GM12878 (cell line): ENCODE measurements at regions not wholly inside any gene's neighbourhood (a gene's known extent, or its start where the extent isn't known, plus 50 kb on each side); places are given as distances from the start of the nearest gene placed in this dataset.

Experiments used
- MTA2 ChIP-seq: fragments of 450-650 bp; IDR thresholded peaks from 2 replicates; pipeline ENCODE4 v1.6.1; 2016; ENCODE audit warnings: low read depth, mild to moderate bottlenecking, moderate library complexity
- NBN ChIP-seq: fragments of 450-650 bp; IDR thresholded peaks from 2 replicates; pipeline ENCODE4 v1.6.1; 2016
- TF ChIP-seq, protein P1 (sequence below), 3 experiments: IDR thresholded peaks in 2 of 3; conservative IDR thresholded peaks in 1 of 3; 2 replicates each; pipeline ENCODE4 v1.5.1; 2011; ENCODE audit warnings: low read depth in 3 of 3, low read length in 3 of 3, mild to moderate bottlenecking in 3 of 3, control low read depth in 2 of 3, moderate library complexity in 2 of 3, inconsistent platforms in 1 of 3, mixed read lengths in 1 of 3; ENCODE audit not compliant: control insufficient read depth in 2 of 3, insufficient read depth in 1 of 3; ENCODE audit errors: extremely low read depth in 1 of 3
- TF ChIP-seq, protein P2 (sequence below): fragments of 450-650 bp; conservative IDR thresholded peaks from 2 replicates; pipeline ENCODE4 v1.6.1; 2017; ENCODE audit warnings: mild to moderate bottlenecking, moderate library complexity

DNA sequence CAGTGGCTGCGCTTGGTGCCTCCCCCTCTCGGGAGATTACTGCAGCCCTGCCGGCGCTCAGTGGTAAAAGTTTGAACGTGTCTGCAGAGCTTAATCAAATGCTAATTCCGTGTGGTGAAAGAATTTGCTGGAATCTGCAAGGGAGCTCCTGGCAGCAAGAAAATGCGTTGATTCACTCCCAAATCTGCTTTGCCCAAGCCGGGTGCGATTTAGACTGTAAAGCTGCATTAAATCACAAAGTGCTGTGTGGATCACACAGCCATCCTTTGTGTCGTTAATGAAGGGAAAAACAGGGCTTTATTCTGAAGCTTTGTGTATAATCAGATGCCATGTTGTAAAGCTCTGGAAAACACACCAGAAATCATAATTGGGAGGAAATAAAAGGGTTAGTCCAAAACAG is 444.1 kb downstream of the BCOR start:
- no peak for TF ChIP-seq MTA2
- TF ChIP-seq NBN: no peak
- TF ChIP-seq, protein P1, sequence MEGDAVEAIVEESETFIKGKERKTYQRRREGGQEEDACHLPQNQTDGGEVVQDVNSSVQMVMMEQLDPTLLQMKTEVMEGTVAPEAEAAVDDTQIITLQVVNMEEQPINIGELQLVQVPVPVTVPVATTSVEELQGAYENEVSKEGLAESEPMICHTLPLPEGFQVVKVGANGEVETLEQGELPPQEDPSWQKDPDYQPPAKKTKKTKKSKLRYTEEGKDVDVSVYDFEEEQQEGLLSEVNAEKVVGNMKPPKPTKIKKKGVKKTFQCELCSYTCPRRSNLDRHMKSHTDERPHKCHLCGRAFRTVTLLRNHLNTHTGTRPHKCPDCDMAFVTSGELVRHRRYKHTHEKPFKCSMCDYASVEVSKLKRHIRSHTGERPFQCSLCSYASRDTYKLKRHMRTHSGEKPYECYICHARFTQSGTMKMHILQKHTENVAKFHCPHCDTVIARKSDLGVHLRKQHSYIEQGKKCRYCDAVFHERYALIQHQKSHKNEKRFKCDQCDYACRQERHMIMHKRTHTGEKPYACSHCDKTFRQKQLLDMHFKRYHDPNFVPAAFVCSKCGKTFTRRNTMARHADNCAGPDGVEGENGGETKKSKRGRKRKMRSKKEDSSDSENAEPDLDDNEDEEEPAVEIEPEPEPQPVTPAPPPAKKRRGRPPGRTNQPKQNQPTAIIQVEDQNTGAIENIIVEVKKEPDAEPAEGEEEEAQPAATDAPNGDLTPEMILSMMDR (IDR thresholded peaks at IDR 0.05 in 2 of 3, conservative IDR thresholded peaks at IDR 0.05 in 1 of 3; ENCODE audit: control insufficient read depth in 2 of 3, extremely low read depth in 1 of 3, insufficient read depth in 1 of 3, low read depth in 3 of 3, low read length in 3 of 3): no peak
- TF ChIP-seq, protein P2, sequence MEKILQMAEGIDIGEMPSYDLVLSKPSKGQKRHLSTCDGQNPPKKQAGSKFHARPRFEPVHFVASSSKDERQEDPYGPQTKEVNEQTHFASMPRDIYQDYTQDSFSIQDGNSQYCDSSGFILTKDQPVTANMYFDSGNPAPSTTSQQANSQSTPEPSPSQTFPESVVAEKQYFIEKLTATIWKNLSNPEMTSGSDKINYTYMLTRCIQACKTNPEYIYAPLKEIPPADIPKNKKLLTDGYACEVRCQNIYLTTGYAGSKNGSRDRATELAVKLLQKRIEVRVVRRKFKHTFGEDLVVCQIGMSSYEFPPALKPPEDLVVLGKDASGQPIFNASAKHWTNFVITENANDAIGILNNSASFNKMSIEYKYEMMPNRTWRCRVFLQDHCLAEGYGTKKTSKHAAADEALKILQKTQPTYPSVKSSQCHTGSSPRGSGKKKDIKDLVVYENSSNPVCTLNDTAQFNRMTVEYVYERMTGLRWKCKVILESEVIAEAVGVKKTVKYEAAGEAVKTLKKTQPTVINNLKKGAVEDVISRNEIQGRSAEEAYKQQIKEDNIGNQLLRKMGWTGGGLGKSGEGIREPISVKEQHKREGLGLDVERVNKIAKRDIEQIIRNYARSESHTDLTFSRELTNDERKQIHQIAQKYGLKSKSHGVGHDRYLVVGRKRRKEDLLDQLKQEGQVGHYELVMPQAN: no peak
